GM21717 (cell line): ENCODE measurements at regions not wholly inside any gene's neighbourhood (a gene's known extent, or its start where the extent isn't known, plus 50 kb on each side); places are given as distances from the start of the nearest gene placed in this dataset.
"Not testable (repeated sequence)": the region's sequence is repeated elsewhere in the genome, so short reads cannot be mapped to it uniquely, and the experiment has no call there.

Experiments used
- ATAC-seq: cut with Tn5 transposase; IDR thresholded peaks from one replicate; pipeline ENCODE4 v1.9.1; 2021; ENCODE audit warnings: mild to moderate bottlenecking, moderate library complexity; ENCODE audit not compliant: unreplicated experiment

GRCh38 chr3:182315313-182315712, 478.0 kb upstream of the ATP11B start:
- no peak for ATAC-seq

- ATAC-seq, result no peak
These were observed 470.1 kb upstream of the ATP11B start for GRCh38 chr3:182323126-182323700.

GRCh38 chr3:182323898-182324297, 469.4 kb upstream of the ATP11B start:
- ATAC-seq, result no peak

DNA sequence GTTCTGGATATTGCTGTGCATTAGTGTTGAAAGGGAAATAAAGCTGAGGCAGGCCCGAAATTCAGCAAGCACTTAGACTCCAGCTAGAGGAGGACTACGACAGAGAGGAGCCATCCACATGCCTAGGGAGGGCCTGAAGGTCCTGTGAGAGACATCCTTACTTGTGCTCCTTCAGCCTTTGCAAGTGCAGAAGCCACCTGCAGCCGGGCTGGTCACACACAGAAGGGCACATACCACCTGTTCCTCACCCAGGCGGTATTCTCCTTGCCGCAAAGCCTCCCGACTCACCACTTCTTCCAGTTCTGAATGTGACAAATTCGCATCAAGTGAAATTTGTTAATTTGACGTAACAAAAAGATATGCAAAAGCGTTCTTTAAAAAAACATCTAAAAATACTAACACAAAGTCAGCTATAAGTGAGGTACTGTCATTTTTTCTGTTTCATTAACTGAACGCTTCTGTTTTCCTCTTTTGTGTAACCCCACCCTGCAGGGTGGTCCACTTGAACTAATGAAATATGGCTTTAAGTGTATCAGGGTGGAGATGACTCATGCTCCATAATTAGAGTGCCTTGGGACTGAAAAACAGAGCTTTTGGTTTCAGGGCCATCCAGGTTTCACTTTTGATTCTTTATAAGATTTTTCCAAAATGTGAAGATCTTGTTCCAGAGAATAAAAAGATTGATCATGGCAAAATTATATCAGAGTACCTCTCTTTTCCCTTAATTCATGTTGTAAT, 467.9 kb upstream of the ATP11B start:
- ATAC-seq, result no peak

DNA sequence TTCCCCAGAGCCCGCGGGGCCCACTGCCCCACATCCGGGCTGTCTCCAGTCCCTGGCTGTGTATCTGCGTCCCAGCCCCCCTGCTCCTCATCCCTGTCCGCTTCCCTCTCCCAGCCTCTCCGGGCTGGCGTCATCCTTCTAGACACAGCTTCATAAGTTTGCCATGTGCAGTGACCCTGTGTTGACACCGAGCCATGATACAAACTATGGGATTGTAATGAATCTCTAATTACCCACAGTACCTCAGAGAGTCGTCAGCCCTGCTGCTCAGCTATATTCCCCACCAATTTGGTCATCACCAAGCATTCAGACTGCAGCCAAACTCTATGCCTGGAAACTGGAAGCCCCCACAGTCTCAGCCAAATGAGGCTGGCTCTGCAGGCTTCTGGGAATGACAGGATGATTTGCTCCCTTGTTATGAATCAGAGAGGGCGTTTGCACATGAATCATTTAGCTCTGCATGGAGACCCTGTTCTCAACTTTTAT, 466.1 kb upstream of the ATP11B start:
- ATAC-seq, result no peak

DNA sequence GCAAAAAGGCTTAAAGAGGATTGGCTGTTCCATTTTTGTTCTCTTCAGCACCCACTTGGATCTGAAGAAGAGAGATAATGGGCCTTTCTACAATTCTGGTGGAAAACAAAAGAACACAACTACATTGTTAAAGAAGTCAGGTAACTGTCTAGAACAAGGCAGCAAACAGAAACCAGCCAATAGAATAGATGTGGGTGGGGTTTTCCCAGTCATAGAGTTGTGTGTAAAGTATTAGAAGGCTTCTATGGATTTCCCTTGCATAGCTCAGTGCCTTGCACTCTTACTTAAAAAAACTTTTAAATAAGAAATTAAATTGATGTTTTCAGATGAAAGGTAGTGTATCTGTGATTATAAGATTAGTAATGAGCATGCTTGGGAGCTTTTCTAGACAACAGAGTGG, 462.7 kb upstream of the ATP11B start:
- ATAC-seq, result no peak

- ATAC-seq, result no peak
These were observed 462.0 kb upstream of the ATP11B start for GRCh38 chr3:182331341-182331740.

GRCh38 chr3:182342252-182342651, 451.1 kb upstream of the ATP11B start:
- no peak for ATAC-seq

- not testable (repeated sequence) for ATAC-seq
These were observed 449.3 kb upstream of the ATP11B start for GRCh38 chr3:182344026-182344425.

GRCh38 chr3:182349051-182349450, 444.3 kb upstream of the ATP11B start:
- ATAC-seq, result no peak

- ATAC-seq, result no peak
These were observed 443.3 kb upstream of the ATP11B start for GRCh38 chr3:182349951-182350517.

GRCh38 chr3:182357928-182358327, 435.4 kb upstream of the ATP11B start:
- ATAC-seq, result no peak

- ATAC-seq, result no peak
These were observed 429.0 kb upstream of the ATP11B start for GRCh38 chr3:182364323-182364722.

DNA sequence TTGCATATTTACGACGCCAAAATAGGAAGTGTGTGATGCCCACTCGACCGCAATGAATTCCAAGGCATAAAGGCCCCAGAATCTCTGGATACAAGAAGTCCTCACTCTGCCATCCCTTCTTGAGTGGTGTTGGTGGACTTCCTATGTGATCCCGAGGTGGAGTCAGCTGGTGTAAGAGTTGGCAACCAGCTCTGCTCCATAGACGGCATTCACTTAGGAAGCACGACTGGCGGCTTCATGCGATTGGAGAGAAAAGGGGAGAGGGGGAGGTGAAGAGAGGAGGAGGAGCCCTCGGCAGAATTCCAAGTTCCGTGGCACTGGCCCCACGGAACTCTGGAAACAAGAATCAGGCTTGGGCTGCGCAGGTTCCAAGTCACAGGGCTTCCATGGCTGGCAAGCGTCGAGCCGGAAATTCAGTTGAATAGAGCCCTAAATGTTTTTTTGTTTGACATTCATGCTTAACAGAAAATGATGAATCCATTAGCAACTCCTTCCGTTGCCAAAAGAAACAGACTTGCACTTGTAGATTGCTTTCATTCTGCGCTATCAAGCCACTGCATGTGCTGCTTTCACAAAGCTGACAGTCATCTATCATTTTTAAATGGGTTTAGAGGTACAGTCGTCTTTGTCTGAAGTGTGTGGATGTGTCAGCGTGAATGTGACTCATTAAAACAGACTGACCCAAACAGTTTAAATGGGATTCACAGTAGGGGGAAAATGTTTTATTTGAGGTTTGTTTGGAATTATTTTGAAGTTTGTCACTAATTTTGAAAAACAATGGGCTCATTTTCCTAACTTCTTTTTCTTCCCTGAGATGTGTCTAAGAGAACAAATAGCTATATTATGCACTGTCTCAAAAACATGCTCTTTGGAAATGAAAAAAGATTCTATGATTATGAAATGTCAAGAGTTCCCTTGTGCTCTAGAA, 428.3 kb upstream of the ATP11B start:
- no peak for ATAC-seq

DNA sequence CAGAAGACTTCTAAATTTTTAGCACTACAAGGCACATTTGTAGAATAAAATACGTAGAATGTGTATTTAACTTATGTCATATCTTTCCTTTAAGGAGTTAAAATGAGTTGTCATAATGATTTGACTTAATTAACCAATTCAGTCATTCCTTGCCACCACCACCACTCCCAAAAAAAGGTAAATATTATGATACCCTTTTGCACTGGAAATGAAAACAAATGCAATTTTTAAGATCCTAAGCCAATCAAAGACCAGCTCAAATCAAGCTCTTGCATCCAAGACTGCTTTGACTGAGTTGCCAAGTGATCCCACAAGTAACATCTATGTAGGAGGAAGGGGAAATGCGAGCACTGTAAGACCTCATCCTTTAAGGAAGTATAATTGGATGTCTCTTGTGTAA, 426.6 kb upstream of the ATP11B start:
- ATAC-seq, result no peak

GRCh38 chr3:182369861-182370260, 423.4 kb upstream of the ATP11B start:
- no peak for ATAC-seq

DNA sequence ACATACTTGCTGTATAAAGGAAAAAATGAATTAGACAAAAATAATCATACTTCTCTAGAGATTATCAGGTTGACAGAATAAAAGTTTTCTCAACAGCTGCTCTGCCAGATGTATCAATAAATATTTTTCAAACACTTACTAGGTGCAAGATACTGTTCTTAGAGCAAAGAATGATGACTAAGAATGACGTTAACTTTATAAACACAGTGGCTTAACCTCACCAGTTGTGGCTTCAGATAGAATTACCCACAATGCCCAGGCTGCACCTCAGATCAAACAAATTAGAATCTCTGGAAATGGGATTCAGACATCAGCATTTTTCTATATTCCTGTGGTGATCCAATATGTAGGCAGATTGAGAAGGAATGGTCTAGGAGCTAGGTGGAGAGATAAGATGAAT, 422.4 kb upstream of the ATP11B start:
- ATAC-seq, result no peak

DNA sequence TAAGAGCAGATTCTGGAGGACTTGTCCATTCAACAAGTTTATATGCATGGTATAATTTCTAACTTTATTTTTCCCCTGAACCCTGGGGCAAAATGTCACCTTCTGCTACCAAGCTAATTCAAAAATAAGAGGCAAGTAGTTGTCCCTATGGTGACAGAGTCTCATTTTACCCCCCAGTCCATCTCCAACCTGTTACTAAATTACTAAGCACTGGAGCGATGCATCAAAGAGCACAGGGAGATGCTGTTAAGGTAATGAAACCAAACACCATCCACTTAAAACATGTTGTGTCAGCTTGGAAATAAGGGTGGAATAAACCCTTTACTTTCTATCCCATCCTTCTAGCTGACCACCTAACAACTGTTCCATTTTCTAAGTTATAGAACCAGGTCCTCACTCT, 417.4 kb upstream of the ATP11B start:
- no peak for ATAC-seq

DNA sequence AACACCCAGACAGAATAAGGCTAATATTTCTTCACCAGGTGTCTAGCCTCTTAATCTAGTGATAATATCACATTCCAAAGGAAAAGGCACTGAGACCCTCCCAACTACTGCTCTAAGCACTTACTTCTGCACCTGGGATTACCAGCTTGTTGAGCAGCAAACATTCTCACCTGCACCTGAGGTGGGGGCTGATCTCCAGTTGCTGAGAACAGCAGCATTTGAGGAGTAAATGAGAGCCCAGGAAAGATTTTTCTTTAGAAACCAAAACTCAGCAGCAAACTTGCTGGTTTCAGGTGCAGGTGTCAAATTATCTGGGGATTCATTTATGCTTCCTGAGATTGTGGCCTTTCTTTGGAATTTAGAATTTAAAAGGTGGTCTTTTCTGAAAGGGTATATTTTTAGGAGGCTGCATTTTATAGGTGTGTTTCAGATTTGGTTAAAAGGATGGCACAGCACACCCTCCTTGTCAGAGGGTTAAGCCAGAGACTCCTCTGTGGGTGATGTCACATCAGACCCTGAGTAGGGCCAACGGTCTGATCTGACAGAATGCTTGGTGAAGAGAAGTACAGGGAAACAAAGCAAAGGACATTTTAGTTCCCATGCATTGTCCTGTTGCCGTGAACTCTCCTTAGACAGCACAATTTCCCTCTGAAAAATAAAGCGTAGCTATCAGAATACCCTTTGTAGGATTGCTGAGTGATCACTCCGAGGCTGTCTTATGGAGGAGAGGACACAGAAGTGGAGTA, 411.0 kb upstream of the ATP11B start:
- ATAC-seq, result no peak

- ATAC-seq, result no peak
These were observed 409.1 kb upstream of the ATP11B start for GRCh38 chr3:182384221-182384620.

DNA sequence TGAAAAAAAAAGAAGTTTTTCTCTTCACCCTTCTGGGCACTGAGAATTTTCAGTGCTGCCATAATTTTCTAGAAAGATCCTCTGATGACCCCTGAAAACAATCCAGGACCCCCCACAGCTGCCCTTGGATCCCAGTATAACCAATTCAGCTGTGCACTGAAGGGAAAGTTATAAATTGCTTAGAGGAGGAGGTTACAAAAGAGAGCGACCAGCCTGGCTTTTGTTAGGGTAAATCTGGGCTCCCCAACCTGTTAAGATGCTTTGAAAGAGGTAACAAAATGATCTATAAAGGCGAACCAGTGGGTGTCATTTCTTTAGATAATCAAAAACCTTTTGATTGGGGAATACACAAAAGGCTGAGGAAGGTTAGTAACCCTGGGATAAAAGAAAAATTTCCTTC, 407.9 kb upstream of the ATP11B start:
- ATAC-seq, result no peak
